WERI-Rb-1 (cell line): ENCODE measurements at regions not wholly inside any gene's neighbourhood (a gene's known extent, or its start where the extent isn't known, plus 50 kb on each side); places are given as distances from the start of the nearest gene placed in this dataset.

Source experiments
- DNase-seq: peaks from one replicate; pipeline ENCODE4 v3.0.0-alpha.2; 2020
- H3K27ac ChIP-seq: fragments of 250-450 bp; sonication (Bioruptor Pico); 2 replicates; pipeline ENCODE4 v1.5.1; 2020; ENCODE audit warnings: mild to moderate bottlenecking, moderate library complexity
- H3K27me3 ChIP-seq: fragments of 250-450 bp; sonication (Bioruptor Pico); 2 replicates; pipeline ENCODE4 v1.5.1; 2021; ENCODE audit warnings: mild to moderate bottlenecking, low read depth, moderate library complexity; ENCODE audit not compliant: insufficient read depth, severe bottlenecking
- H3K36me3 ChIP-seq: fragments of 250-450 bp; sonication (Bioruptor Pico); 2 replicates; pipeline ENCODE4 v1.5.1; 2020; ENCODE audit warnings: mild to moderate bottlenecking, moderate library complexity
- H3K4me3 ChIP-seq: 2 replicates; pipeline ENCODE4 v1.5.1; 2011; ENCODE audit warnings: low read depth, mild to moderate bottlenecking, control low read depth, low read length
- H3K9me3 ChIP-seq: fragments of 250-450 bp; sonication (Bioruptor Pico); 2 replicates; pipeline ENCODE4 v1.5.1; 2021; ENCODE audit warnings: mild to moderate bottlenecking, moderate library complexity; ENCODE audit not compliant: severe bottlenecking
- TF ChIP-seq, protein P1 (sequence below): IDR thresholded peaks from 2 replicates; pipeline ENCODE4 v1.5.1; 2011; ENCODE audit warnings: low read depth, mild to moderate bottlenecking, control low read depth, inconsistent platforms, low read length

DNA sequence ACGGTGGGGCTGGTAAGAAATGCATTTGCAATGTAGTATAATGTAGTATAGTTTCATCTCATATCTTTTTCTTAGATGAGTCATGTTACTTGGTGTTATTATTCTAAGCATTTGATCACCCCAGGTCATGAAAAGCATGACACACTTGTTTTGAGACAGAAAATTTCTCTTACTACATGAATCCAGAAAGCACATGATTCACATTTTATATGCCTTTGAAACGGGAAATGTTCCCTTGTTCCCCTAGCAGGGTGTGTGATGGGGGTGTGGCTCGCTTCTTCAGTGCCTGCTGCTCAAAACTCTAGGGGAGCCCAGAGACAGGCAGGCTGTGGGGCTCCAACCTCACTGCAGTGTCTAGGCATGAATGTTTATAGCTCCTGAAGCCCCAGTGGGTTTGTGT is 116.0 kb upstream of the RAB27B start:
- H3K4me3 ChIP-seq, result no peak overlapping the region
- TF ChIP-seq, protein P1, sequence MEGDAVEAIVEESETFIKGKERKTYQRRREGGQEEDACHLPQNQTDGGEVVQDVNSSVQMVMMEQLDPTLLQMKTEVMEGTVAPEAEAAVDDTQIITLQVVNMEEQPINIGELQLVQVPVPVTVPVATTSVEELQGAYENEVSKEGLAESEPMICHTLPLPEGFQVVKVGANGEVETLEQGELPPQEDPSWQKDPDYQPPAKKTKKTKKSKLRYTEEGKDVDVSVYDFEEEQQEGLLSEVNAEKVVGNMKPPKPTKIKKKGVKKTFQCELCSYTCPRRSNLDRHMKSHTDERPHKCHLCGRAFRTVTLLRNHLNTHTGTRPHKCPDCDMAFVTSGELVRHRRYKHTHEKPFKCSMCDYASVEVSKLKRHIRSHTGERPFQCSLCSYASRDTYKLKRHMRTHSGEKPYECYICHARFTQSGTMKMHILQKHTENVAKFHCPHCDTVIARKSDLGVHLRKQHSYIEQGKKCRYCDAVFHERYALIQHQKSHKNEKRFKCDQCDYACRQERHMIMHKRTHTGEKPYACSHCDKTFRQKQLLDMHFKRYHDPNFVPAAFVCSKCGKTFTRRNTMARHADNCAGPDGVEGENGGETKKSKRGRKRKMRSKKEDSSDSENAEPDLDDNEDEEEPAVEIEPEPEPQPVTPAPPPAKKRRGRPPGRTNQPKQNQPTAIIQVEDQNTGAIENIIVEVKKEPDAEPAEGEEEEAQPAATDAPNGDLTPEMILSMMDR, result no peak

GRCh38 chr18:54712758-54713157 is 115.5 kb upstream of the RAB27B start:
- H3K27ac ChIP-seq, result no peak overlapping the region
- DNase-seq, result no peak
- peaks cover 80% of the 10 kb centered on the region for H3K27me3 ChIP-seq
- H3K4me3 ChIP-seq, result no peak overlapping the region
- H3K9me3 ChIP-seq, result no peaks in the 10 kb centered on the region
- no peaks in the 10 kb centered on the region for H3K36me3 ChIP-seq
- TF ChIP-seq, protein P1, result no peak

More for the DNA sequence above, 116.0 kb upstream of the RAB27B start:
- H3K36me3 ChIP-seq, result no peaks in the 10 kb centered on the region
- peaks cover 75% of the 10 kb centered on the region for H3K27me3 ChIP-seq
- no peaks in the 10 kb centered on the region for H3K9me3 ChIP-seq
- DNase-seq, result no peak
- no peak overlapping the region for H3K27ac ChIP-seq

DNA sequence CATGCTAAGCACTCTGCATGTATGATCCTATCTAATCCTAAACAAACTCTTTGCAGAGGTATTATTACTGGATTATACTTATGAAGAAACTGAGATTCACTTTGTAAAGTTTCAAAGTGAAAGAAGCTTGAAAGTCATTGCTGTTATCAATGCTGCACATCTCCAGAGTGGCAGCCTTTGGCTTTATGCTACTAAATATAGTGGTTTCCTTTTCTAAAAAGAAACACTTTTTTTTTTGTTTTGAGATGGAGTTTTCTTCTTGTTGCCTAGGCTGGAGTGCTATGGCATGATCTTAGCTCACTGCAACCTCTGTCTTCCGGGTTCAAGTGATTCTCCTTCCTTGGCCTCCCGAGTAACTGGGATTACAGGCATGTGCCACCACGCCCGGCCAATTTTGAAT is 114.9 kb upstream of the RAB27B start:
- H3K4me3 ChIP-seq, result no peak overlapping the region
- no peak overlapping the region for H3K27ac ChIP-seq
- no peaks in the 10 kb centered on the region for H3K9me3 ChIP-seq
- peaks cover 86% of the 10 kb centered on the region for H3K27me3 ChIP-seq
- DNase-seq, result no peak
- TF ChIP-seq, protein P1, result no peak
- H3K36me3 ChIP-seq, result no peaks in the 10 kb centered on the region

DNA sequence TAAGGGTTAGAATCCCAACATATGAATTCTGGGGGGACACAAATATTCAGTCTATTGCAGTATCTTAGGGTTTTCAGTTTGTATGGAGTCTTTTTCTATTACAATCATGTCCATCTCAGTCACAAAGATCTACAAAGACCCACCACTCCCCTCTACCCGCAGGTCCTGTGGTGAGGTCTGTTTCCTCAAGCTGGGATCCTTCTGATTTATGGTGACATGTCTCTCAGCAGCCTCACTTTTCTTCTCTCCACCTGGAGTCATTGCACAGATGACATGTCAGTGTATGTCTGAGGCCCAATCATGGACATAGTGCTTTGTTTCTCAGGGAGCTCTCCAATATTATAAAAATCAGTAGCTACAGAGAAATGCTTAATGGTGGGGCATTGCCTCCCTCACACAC is 113.4 kb upstream of the RAB27B start:
- DNase-seq, result no peak
- H3K27me3 ChIP-seq, result peaks cover 78% of the 10 kb centered on the region
- H3K9me3 ChIP-seq, result no peaks in the 10 kb centered on the region
- TF ChIP-seq, protein P1, result no peak
- H3K27ac ChIP-seq, result no peak overlapping the region
- H3K4me3 ChIP-seq, result no peak overlapping the region
- no peaks in the 10 kb centered on the region for H3K36me3 ChIP-seq

GRCh38 chr18:54716586-54716985 is 111.7 kb upstream of the RAB27B start:
- no peak overlapping the region for H3K27ac ChIP-seq
- TF ChIP-seq, protein P1, result no peak

GRCh38 chr18:54717673-54718407 is 110.4 kb upstream of the RAB27B start:
- TF ChIP-seq, protein P1, result no peak
- Histone ChIP-seq H3K27ac (no peak overlapping the region), H3K27me3 (peaks cover 80% of the 10 kb centered on the region), H3K36me3 (no peaks in the 10 kb centered on the region), H3K9me3 (no peaks in the 10 kb centered on the region), H3K4me3 (no peak overlapping the region)
- no peak for DNase-seq

More at GRCh38 chr18:54716586-54716985, 111.7 kb upstream of the RAB27B start:
- no peaks in the 10 kb centered on the region for H3K36me3 ChIP-seq
- H3K4me3 ChIP-seq, result no peak overlapping the region
- H3K27me3 ChIP-seq, result peaks cover 81% of the 10 kb centered on the region
- no peak for DNase-seq
- no peaks in the 10 kb centered on the region for H3K9me3 ChIP-seq
